ENCODE measurements at regions not wholly inside any gene's neighbourhood (a gene's known extent, or its start where the extent isn't known, plus 50 kb on each side); places are given as distances from the start of the nearest gene placed in this dataset.

- H3K4me1 ChIP-seq: no peaks in the 10 kb centered on the region
- no peak for TF ChIP-seq POLR2A (IDR thresholded peaks at IDR 0.05)
- TF ChIP-seq CTCF (IDR thresholded peaks at IDR 0.05 in 4 of 5, conservative IDR thresholded peaks at IDR 0.05 in 1 of 5): no peak
- intact Hi-C loops (cut with DNase I; ENCODE audit: low total_unique reads) (no loop called here), in situ Hi-C loops (cut with MboI; ENCODE audit: low sequenced_read_pairs in 4 of 4) (no loop called here)
- no peak overlapping the region for H3K4me3 ChIP-seq
- no peaks in the 10 kb centered on the region for H3K9me3 ChIP-seq
- H3K27me3 ChIP-seq: no peaks in the 10 kb centered on the region
- DNase-seq (no peak), ATAC-seq (no peak)
- no peaks in the 10 kb centered on the region for H3K36me3 ChIP-seq
- H3K27ac ChIP-seq: no peak overlapping the region
These were observed 97.4 kb upstream of the CNR1 start for GRCh38 chr6:88263591-88263990.

- Histone ChIP-seq H3K36me3 (no peaks in the 10 kb centered on the region), H3K4me3 (no peak overlapping the region), H3K9me3 (no peaks in the 10 kb centered on the region), H3K27me3 (no peaks in the 10 kb centered on the region), H3K27ac (no peak overlapping the region), H3K4me1 (no peaks in the 10 kb centered on the region)
- in situ Hi-C loops (cut with MboI; ENCODE audit: low sequenced_read_pairs in 4 of 4) (no loop called here), intact Hi-C loops (cut with DNase I; ENCODE audit: low total_unique reads) (no loop called here)
- TF ChIP-seq POLR2A (IDR thresholded peaks at IDR 0.05) (no peak), CTCF (IDR thresholded peaks at IDR 0.05 in 4 of 5, conservative IDR thresholded peaks at IDR 0.05 in 1 of 5) (no peak)
- DNase-seq: no peak
- ATAC-seq: peak in 1 of 2 donors; percentile 19
These were observed 96.2 kb upstream of the CNR1 start for GRCh38 chr6:88262332-88262731.

GRCh38 chr6:88251301-88251700 is 85.2 kb upstream of the CNR1 start:
- in situ Hi-C loops (cut with MboI; ENCODE audit: low sequenced_read_pairs in 4 of 4) (no loop called here), intact Hi-C loops (cut with DNase I; ENCODE audit: low total_unique reads) (no loop called here)
- ATAC-seq: no peak

GRCh38 chr6:88248709-88249321 is 82.7 kb upstream of the CNR1 start:
- in situ Hi-C loops (cut with MboI; ENCODE audit: low sequenced_read_pairs in 4 of 4): no loop called here

More at GRCh38 chr6:88251301-88251700, 85.2 kb upstream of the CNR1 start:
- H3K27ac ChIP-seq: no peak overlapping the region
- H3K36me3 ChIP-seq: no peaks in the 10 kb centered on the region
- no peaks in the 10 kb centered on the region for H3K4me1 ChIP-seq
- H3K27me3 ChIP-seq: no peaks in the 10 kb centered on the region
- DNase-seq: no peak
- H3K9me3 ChIP-seq: no peaks in the 10 kb centered on the region
- H3K4me3 ChIP-seq: no peak overlapping the region
- TF ChIP-seq CTCF (IDR thresholded peaks at IDR 0.05 in 4 of 5, conservative IDR thresholded peaks at IDR 0.05 in 1 of 5) (no peak), POLR2A (IDR thresholded peaks at IDR 0.05) (no peak)

GRCh38 chr6:88246654-88247053 is 80.5 kb upstream of the CNR1 start:
- intact Hi-C loops (cut with DNase I; ENCODE audit: low total_unique reads): no loop called here
- Histone ChIP-seq H3K27ac (no peak overlapping the region), H3K4me3 (no peak overlapping the region), H3K9me3 (no peaks in the 10 kb centered on the region), H3K36me3 (no peaks in the 10 kb centered on the region), H3K4me1 (no peaks in the 10 kb centered on the region), H3K27me3 (no peaks in the 10 kb centered on the region)
- ATAC-seq (no peak), DNase-seq (no peak)
- no peak for TF ChIP-seq CTCF (IDR thresholded peaks at IDR 0.05 in 4 of 5, conservative IDR thresholded peaks at IDR 0.05 in 1 of 5)
- TF ChIP-seq POLR2A (IDR thresholded peaks at IDR 0.05): no peak
- in situ Hi-C loops (cut with MboI; ENCODE audit: low sequenced_read_pairs in 4 of 4): no loop called here

More at GRCh38 chr6:88248709-88249321, 82.7 kb upstream of the CNR1 start:
- TF ChIP-seq POLR2A (IDR thresholded peaks at IDR 0.05): no peak
- intact Hi-C loops (cut with DNase I; ENCODE audit: low total_unique reads): no loop called here
- Histone ChIP-seq H3K4me1 (no peaks in the 10 kb centered on the region), H3K9me3 (no peaks in the 10 kb centered on the region), H3K27ac (no peak overlapping the region), H3K4me3 (no peak overlapping the region), H3K27me3 (no peaks in the 10 kb centered on the region), H3K36me3 (no peaks in the 10 kb centered on the region)
- DNase-seq (no peak), ATAC-seq (no peak)

Data from gastrocnemius medialis (tissue), 4 donors.